ENCODE measurements at regions not wholly inside any gene's neighbourhood (a gene's known extent, or its start where the extent isn't known, plus 50 kb on each side); places are given as distances from the start of the nearest gene placed in this dataset.

DNA sequence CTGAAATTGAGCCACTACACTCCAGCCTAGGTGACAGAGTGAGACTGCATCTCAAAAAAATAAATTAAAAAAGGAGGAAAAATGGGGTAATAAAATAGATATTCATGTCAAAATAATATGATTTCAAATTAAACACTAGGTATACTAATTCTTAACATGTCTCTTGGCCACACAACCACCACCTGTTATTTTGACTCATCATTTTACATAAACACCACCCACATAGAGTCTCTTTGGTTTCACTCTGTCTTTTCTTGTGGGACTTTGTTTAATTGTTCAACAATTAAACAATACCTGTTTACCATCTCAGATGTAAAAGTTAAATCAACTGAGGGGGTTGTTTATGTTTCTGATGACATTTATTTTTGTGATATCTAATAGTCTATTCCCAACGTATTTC lies 476.8 kb upstream of the ADGRB3 start:
- Histone ChIP-seq H3K4me3 (ENCODE audit: extremely low read depth in 1 of 4, insufficient read depth in 2 of 4, low read depth in 3 of 4, low read length in 4 of 4) (no peak overlapping the region), H3K23me2 (ENCODE audit: low read depth, low read length) (no peaks in the 10 kb centered on the region), H3K23ac (ENCODE audit: insufficient read length) (no peak overlapping the region), H3K9ac (replicated peaks in 1 of 4; ENCODE audit: extremely low read depth in 1 of 4, low read depth in 3 of 4, low read length in 3 of 4) (no peak overlapping the region), H3K9me3 (ENCODE audit: insufficient read depth in 2 of 2, low read depth in 1 of 2, low read length in 1 of 2) (peaks cover 11 to 13% of the 10 kb centered on the region in 2 experiments), H3K79me2 (ENCODE audit: control insufficient read depth in 1 of 2, insufficient read depth in 2 of 2, low read length in 2 of 2) (no peaks in the 10 kb centered on the region), H3K79me1 (ENCODE audit: low read depth, low read length) (no peaks in the 10 kb centered on the region), H3K27ac (ENCODE audit: low read depth, low read length) (no peak overlapping the region), H3K56ac (replicated peaks; ENCODE audit: insufficient read length, low read depth, low read length) (no peak overlapping the region), H4K91ac (replicated peaks; ENCODE audit: insufficient read length, low read length) (no peak overlapping the region), H3K27me3 (replicated peaks in 1 of 4; ENCODE audit: control insufficient read depth in 3 of 4, extremely low read depth in 1 of 4, insufficient read depth in 3 of 4, low read length in 3 of 4) (no peaks in the 10 kb centered on the region), H2BK15ac (ENCODE audit: low read length) (no peak overlapping the region), H4K8ac (ENCODE audit: extremely low read depth, insufficient read depth, low read length) (no peak overlapping the region), H2AK5ac (ENCODE audit: low read depth, low read length) (no peak overlapping the region), H3K18ac (ENCODE audit: extremely low read depth, low read length) (no peak overlapping the region), H4K5ac (ENCODE audit: insufficient read length, low read depth, low read length) (no peak overlapping the region), H2BK12ac (ENCODE audit: low read depth, low read length) (no peak overlapping the region), H4K20me1 (replicated peaks in 1 of 2; ENCODE audit: control insufficient read depth in 1 of 2, insufficient read depth in 2 of 2, low read length in 2 of 2) (no peaks in the 10 kb centered on the region), H2BK120ac (replicated peaks; ENCODE audit: low read depth, low read length) (no peak overlapping the region), H3K14ac (ENCODE audit: insufficient read length) (no peak overlapping the region), H3K4me2 (ENCODE audit: insufficient read depth in 1 of 2, low read depth in 2 of 2, low read length in 2 of 2) (no peak overlapping the region), H2BK5ac (ENCODE audit: low read depth, low read length) (no peak overlapping the region), H3K4me1 (replicated peaks in 1 of 4; ENCODE audit: control insufficient read depth in 3 of 4, insufficient read depth in 4 of 4, low read length in 3 of 4) (no peaks in the 10 kb centered on the region), H2BK20ac (ENCODE audit: low read length) (no peak overlapping the region), H3K4ac (replicated peaks; ENCODE audit: insufficient read length, low read depth, low read length) (no peak overlapping the region), H2AFZ (ENCODE audit: low read length) (no peak overlapping the region), H3K36me3 (ENCODE audit: control insufficient read depth in 2 of 4, insufficient read depth in 4 of 4, low read length in 3 of 4) (peaks cover 0 to 2% (median 0%) of the 10 kb centered on the region in 4 experiments; a peak in 1 of 8 replicates)
- DNase-seq (ENCODE audit: low read depth in 1 of 2, low spot score in 2 of 2) (no peak), FAIRE-seq (no peak)
- ChIA-PET CTCF (ENCODE audit: partially characterized antibody) (no interaction called here), POLR2A (ENCODE audit: partially characterized antibody) (no interaction called here)
- 74% methylated on average over 1 of the region's 1 CpG; no CpG with 5 or more reads in 1 of the 2 experiments for WGBS, 2 experiments (ENCODE audit: extremely low coverage in 1 of 2, insufficient coverage in 1 of 2, insufficient read length in 1 of 2, insufficient replicate concordance in 2 of 2, low coverage in 1 of 2, low lambda C conversion rate in 2 of 2, missing lambda C conversion rate in 1 of 2)
- TF ChIP-seq JUN (IDR thresholded peaks at IDR 0.05; ENCODE audit: low read depth, low read length) (no peak), CBX8 (IDR thresholded peaks at IDR 0.05; ENCODE audit: borderline replicate concordance, low read depth, low read length) (no peak), POLR2A (IDR thresholded peaks at IDR 0.05; ENCODE audit: control extremely low read depth in 1 of 2, low read depth in 2 of 2, low read length in 2 of 2) (no peak), TBP (IDR thresholded peaks at IDR 0.05; ENCODE audit: low read depth, low read length) (no peak), CREB1 (IDR thresholded peaks at IDR 0.05) (no peak)

All from H1 (cell line).